C4-2B (cell line): ENCODE measurements at regions not wholly inside any gene's neighbourhood (a gene's known extent, or its start where the extent isn't known, plus 50 kb on each side); places are given as distances from the start of the nearest gene placed in this dataset.

Experiments used
- CTCF ChIP-seq: fragments of 450-650 bp; conservative IDR thresholded peaks from 2 replicates; pipeline ENCODE4 v1.5.1; 2017; ENCODE audit warnings: mild to moderate bottlenecking
- ZFX ChIP-seq: fragments of 450-650 bp; IDR thresholded peaks from 2 replicates; pipeline ENCODE4 v1.6.1; 2017

- TF ChIP-seq CTCF (peak; percentile 86), ZFX (no peak)
Observed at GRCh38 chr7:108805808-108806397, 236.2 kb downstream of the DNAJB9 start.
